MM.1S (cell line): ENCODE measurements at regions not wholly inside any gene's neighbourhood (a gene's known extent, or its start where the extent isn't known, plus 50 kb on each side); places are given as distances from the start of the nearest gene placed in this dataset.
A peak's percentile ranks its signal among the peaks of the same experiment; 100 is the strongest.

Experiments used
- DNase-seq: peaks from one replicate; pipeline ENCODE4 v3.0.0-alpha.2; 2015
- H2AFZ ChIP-seq: fragments of 300-600 bp; sonication (generic); 2 replicates; pipeline ENCODE4 v1.6.0; 2016; ENCODE audit warnings: antibody characterized with exemption, low read length
- H3F3A ChIP-seq: fragments of 300-600 bp; sonication (generic); 2 replicates; pipeline ENCODE4 v1.6.1; 2016; ENCODE audit warnings: mild to moderate bottlenecking, antibody characterized with exemption, low read length, moderate library complexity, mixed read lengths; ENCODE audit not compliant: insufficient read depth
- H3K27ac ChIP-seq: fragments of 300-600 bp; sonication (generic); 2 replicates; pipeline ENCODE4 v1.5.1; 2016; ENCODE audit warnings: mild to moderate bottlenecking, low read length
- H3K27me3 ChIP-seq: fragments of 300-600 bp; sonication (generic); replicated peaks from 2 replicates; pipeline ENCODE4 v1.6.0; 2016; ENCODE audit warnings: low read length; ENCODE audit not compliant: insufficient read depth
- H3K36me3 ChIP-seq: fragments of 300-600 bp; sonication (generic); replicated peaks from 2 replicates; pipeline ENCODE4 v1.6.1; 2016; ENCODE audit warnings: mild to moderate bottlenecking, low read length, mixed read lengths; ENCODE audit not compliant: insufficient read depth
- H3K4me1 ChIP-seq: fragments of 300-600 bp; sonication (generic); 2 replicates; pipeline ENCODE4 v1.6.1; 2016; ENCODE audit warnings: low read length, mixed read lengths
- H3K4me2 ChIP-seq: fragments of 300-600 bp; sonication (generic); 2 replicates; pipeline ENCODE4 v1.6.0; 2016; ENCODE audit warnings: low read depth, low read length
- H3K4me3 ChIP-seq: fragments of 300-600 bp; sonication (generic); 2 replicates; pipeline ENCODE4 v1.5.1; 2016; ENCODE audit warnings: low read length, mixed read lengths
- H3K79me2 ChIP-seq: fragments of 300-600 bp; sonication (generic); 2 replicates; pipeline ENCODE4 v1.6.1; 2016; ENCODE audit warnings: mixed run types, low read length, mixed read lengths
- H3K9ac ChIP-seq: fragments of 300-600 bp; sonication (generic); 2 replicates; pipeline ENCODE4 v1.6.1; 2016; ENCODE audit warnings: low read length, mixed read lengths
- H3K9me2 ChIP-seq: fragments of 300-600 bp; sonication (generic); replicated peaks from 2 replicates; pipeline ENCODE4 v1.6.1; 2016; ENCODE audit warnings: mild to moderate bottlenecking, low read length, mixed read lengths; ENCODE audit not compliant: insufficient read depth
- H3K9me3 ChIP-seq: fragments of 300-600 bp; sonication (generic); replicated peaks from 2 replicates; pipeline ENCODE4 v1.6.1; 2016; ENCODE audit warnings: mild to moderate bottlenecking, low read length, mixed read lengths; ENCODE audit not compliant: insufficient read depth
- H4K20me1 ChIP-seq: fragments of 300-600 bp; sonication (generic); 2 replicates; pipeline ENCODE4 v1.6.1; 2016; ENCODE audit warnings: mild to moderate bottlenecking, low read length, moderate library complexity, mixed read lengths; ENCODE audit not compliant: insufficient read depth
- EZH2 ChIP-seq: fragments of 300-600 bp; sonication (generic); optimal IDR thresholded peaks from 2 replicates; pipeline ENCODE3; 2017; ENCODE audit warnings: low read depth, mild to moderate bottlenecking, antibody characterized with exemption, low read length, mixed read lengths
- EZH2phosphoT487 ChIP-seq: fragments of 300-600 bp; sonication (generic); IDR thresholded peaks from 2 replicates; pipeline ENCODE4 v1.6.1; 2018; ENCODE audit warnings: antibody characterized with exemption, low read length
- TF ChIP-seq, protein P1 (sequence below): fragments of 300-600 bp; sonication (generic); IDR thresholded peaks from 2 replicates; pipeline ENCODE4 v1.5.1; 2016; ENCODE audit warnings: antibody characterized with exemption, low read length, mixed read lengths

- H3K36me3 ChIP-seq = no peaks in the 10 kb centered on the region
- no peaks in the 10 kb centered on the region for H3K9me3 ChIP-seq
- no peak for DNase-seq
- no peak overlapping the region for H3K27ac ChIP-seq
- TF ChIP-seq EZH2 = no peak
- TF ChIP-seq, protein P1, sequence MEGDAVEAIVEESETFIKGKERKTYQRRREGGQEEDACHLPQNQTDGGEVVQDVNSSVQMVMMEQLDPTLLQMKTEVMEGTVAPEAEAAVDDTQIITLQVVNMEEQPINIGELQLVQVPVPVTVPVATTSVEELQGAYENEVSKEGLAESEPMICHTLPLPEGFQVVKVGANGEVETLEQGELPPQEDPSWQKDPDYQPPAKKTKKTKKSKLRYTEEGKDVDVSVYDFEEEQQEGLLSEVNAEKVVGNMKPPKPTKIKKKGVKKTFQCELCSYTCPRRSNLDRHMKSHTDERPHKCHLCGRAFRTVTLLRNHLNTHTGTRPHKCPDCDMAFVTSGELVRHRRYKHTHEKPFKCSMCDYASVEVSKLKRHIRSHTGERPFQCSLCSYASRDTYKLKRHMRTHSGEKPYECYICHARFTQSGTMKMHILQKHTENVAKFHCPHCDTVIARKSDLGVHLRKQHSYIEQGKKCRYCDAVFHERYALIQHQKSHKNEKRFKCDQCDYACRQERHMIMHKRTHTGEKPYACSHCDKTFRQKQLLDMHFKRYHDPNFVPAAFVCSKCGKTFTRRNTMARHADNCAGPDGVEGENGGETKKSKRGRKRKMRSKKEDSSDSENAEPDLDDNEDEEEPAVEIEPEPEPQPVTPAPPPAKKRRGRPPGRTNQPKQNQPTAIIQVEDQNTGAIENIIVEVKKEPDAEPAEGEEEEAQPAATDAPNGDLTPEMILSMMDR = no peak
- TF ChIP-seq EZH2phosphoT487 = no peak
- no peaks in the 10 kb centered on the region for H3F3A ChIP-seq
- H4K20me1 ChIP-seq = no peaks in the 10 kb centered on the region
- peaks cover 11% of the 10 kb centered on the region for H3K4me1 ChIP-seq
- H3K9me2 ChIP-seq = no peaks in the 10 kb centered on the region
- no peak overlapping the region for H2AFZ ChIP-seq
- no peak overlapping the region for H3K4me2 ChIP-seq
- no peak overlapping the region for H3K9ac ChIP-seq
- H3K4me3 ChIP-seq = no peak overlapping the region
- no peaks in the 10 kb centered on the region for H3K27me3 ChIP-seq
- H3K79me2 ChIP-seq = no peaks in the 10 kb centered on the region
Measured at GRCh38 chr4:101599620-101600019, 190.9 kb upstream of the BANK1 start.

- DNase-seq = peak; percentile 46
- Histone ChIP-seq H3K79me2 (no peaks in the 10 kb centered on the region), H4K20me1 (no peaks in the 10 kb centered on the region), H3F3A (no peaks in the 10 kb centered on the region), H3K9me2 (no peaks in the 10 kb centered on the region), H2AFZ (peak overlapping the region; percentile 30; the same call in 1 of the 2 replicates), H3K9me3 (no peaks in the 10 kb centered on the region), H3K9ac (no peak overlapping the region), H3K27ac (peak overlapping the region; percentile 1; the same call in 1 of the 2 replicates), H3K4me2 (peak overlapping the region; percentile 10; the same call in 1 of the 2 replicates), H3K4me3 (no peak overlapping the region), H3K27me3 (no peaks in the 10 kb centered on the region), H3K36me3 (no peaks in the 10 kb centered on the region), H3K4me1 (peaks cover 11% of the 10 kb centered on the region)
- TF ChIP-seq EZH2 (no peak), EZH2phosphoT487 (no peak)
- TF ChIP-seq, protein P1 = peak; percentile 48
Measured at GRCh38 chr4:101596781-101597552, 193.6 kb upstream of the BANK1 start.

DNA sequence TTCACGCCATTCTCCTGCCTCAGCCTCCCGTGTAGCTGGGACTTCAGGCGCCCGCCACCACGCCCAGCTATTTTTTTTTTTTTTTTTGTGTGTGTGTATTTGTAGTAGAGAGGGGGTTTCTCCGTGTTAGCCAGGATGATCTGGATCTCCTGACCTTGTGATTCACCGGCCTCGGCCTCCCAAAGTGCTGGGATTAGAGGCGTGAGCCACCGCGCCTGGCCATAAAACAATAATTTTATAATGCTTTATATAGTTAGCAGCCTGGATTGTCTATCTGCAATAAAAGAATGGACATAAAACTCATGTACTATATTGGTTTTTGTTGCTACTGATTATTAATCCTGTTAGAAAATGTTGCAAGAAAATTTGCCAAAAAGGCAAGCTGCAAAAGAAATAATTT is 195.9 kb upstream of the BANK1 start:
- no peaks in the 10 kb centered on the region for H3K79me2 ChIP-seq
- no peak overlapping the region for H2AFZ ChIP-seq
- H3F3A ChIP-seq = no peaks in the 10 kb centered on the region
- H3K9me2 ChIP-seq = no peaks in the 10 kb centered on the region
- H3K27me3 ChIP-seq = no peaks in the 10 kb centered on the region
- H3K9me3 ChIP-seq = no peaks in the 10 kb centered on the region
- no peak for TF ChIP-seq EZH2phosphoT487
- TF ChIP-seq, protein P1 = no peak
- no peak for TF ChIP-seq EZH2
- DNase-seq = no peak
- H4K20me1 ChIP-seq = no peaks in the 10 kb centered on the region
- no peak overlapping the region for H3K27ac ChIP-seq
- no peak overlapping the region for H3K4me3 ChIP-seq
- no peak overlapping the region for H3K4me2 ChIP-seq
- no peak overlapping the region for H3K9ac ChIP-seq
- peaks cover 11% of the 10 kb centered on the region for H3K4me1 ChIP-seq
- no peaks in the 10 kb centered on the region for H3K36me3 ChIP-seq
